SU-DHL-6 (cell line): ENCODE measurements at regions not wholly inside any gene's neighbourhood (a gene's known extent, or its start where the extent isn't known, plus 50 kb on each side); places are given as distances from the start of the nearest gene placed in this dataset.

Source experiments
- EZH2phosphoT487 ChIP-seq: fragments of 200-600 bp; sonication (generic), shearing (Covaris generic); conservative IDR thresholded peaks from 2 replicates; pipeline ENCODE4 v1.6.1; 2018; ENCODE audit warnings: mild to moderate bottlenecking, antibody characterized with exemption, low read length, moderate library complexity, mixed read lengths
- TF ChIP-seq, protein P1 (sequence below): fragments of 200-600 bp; sonication (generic); IDR thresholded peaks from one replicate; pipeline ENCODE4 v1.5.1; 2017; ENCODE audit warnings: antibody characterized with exemption, mild to moderate bottlenecking, low read length, moderate library complexity; ENCODE audit not compliant: insufficient read depth, poor library complexity, severe bottlenecking

- TF ChIP-seq, protein P1, sequence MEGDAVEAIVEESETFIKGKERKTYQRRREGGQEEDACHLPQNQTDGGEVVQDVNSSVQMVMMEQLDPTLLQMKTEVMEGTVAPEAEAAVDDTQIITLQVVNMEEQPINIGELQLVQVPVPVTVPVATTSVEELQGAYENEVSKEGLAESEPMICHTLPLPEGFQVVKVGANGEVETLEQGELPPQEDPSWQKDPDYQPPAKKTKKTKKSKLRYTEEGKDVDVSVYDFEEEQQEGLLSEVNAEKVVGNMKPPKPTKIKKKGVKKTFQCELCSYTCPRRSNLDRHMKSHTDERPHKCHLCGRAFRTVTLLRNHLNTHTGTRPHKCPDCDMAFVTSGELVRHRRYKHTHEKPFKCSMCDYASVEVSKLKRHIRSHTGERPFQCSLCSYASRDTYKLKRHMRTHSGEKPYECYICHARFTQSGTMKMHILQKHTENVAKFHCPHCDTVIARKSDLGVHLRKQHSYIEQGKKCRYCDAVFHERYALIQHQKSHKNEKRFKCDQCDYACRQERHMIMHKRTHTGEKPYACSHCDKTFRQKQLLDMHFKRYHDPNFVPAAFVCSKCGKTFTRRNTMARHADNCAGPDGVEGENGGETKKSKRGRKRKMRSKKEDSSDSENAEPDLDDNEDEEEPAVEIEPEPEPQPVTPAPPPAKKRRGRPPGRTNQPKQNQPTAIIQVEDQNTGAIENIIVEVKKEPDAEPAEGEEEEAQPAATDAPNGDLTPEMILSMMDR = no peak
- no peak for TF ChIP-seq EZH2phosphoT487
These were observed 170.4 kb downstream of the RHOU start for GRCh38 chr1:228905701-228906101.
